ENCODE measurements at regions not wholly inside any gene's neighbourhood (a gene's known extent, or its start where the extent isn't known, plus 50 kb on each side); places are given as distances from the start of the nearest gene placed in this dataset.
"Not testable (repeated sequence)": the region's sequence is repeated elsewhere in the genome, so short reads cannot be mapped to it uniquely, and the experiment has no call there.

- no peaks in the 10 kb centered on the region for H3K9me3 Mint-ChIP-seq
- H3K4me3 Mint-ChIP-seq: no peak overlapping the region
- H3K4me1 Mint-ChIP-seq (ENCODE audit: low read depth): no peaks in the 10 kb centered on the region
- no peak for DNase-seq
- peaks cover 11% of the 10 kb centered on the region for H3K27me3 Mint-ChIP-seq (ENCODE audit: insufficient read depth)
- TF ChIP-seq CTCF (IDR thresholded peaks at IDR 0.05): no peak
- H3K36me3 Mint-ChIP-seq (ENCODE audit: low read depth): no peaks in the 10 kb centered on the region
- H3K27ac Mint-ChIP-seq: no peak overlapping the region
Measured at GRCh38 chr6:109912952-109913351, 65.2 kb upstream of the GPR6 start.

DNA sequence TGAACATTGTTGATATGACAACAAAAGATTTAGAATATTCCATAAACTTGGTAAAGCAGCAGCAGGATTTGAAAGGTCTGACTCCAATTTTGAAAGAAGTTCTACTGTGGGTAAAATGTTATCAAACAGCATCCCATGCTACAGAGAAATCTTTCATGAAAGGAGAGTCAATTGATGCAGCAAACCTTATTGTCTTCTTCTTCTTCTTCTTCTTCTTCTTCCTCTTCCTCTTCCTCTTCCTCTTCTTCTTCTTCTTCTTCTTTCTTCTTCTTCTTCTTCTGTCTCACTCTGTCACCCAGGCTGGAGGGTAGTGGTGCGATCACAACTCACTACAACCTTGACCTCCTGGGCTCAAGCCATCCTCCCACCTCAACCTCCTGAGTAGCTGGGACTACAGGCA, 62.4 kb upstream of the GPR6 start:
- H3K9me3 Mint-ChIP-seq; H3K36me3 Mint-ChIP-seq (ENCODE audit: low read depth); DNase-seq; H3K4me3 Mint-ChIP-seq; H3K4me1 Mint-ChIP-seq (ENCODE audit: low read depth); H3K27ac Mint-ChIP-seq: not testable (repeated sequence)
- H3K27me3 Mint-ChIP-seq (ENCODE audit: insufficient read depth): peaks cover 12% of the 10 kb centered on the region

DNA sequence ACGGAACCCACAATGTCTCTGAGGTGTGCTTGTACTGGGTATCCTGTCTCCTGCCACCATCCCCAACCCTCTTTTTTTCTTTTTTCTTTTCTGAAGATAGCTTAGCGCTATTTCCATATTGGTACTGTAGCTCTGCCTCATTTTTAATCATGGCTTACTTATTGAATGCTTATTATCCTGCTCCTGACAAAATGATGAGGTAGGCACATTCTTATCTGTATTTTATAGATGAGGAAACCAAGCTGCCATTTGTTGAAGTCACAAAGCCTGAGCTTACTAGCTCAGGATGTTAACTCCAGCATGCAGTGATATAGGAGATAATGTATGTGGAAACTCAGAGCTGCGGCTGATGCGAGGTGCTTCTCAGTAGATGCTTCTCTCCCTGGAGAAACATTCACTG, 61.4 kb upstream of the GPR6 start:
- Mint-ChIP-seq H3K4me3 (no peak overlapping the region), H3K9me3 (no peaks in the 10 kb centered on the region), H3K27ac (no peak overlapping the region), H3K4me1 (ENCODE audit: low read depth) (no peaks in the 10 kb centered on the region), H3K36me3 (ENCODE audit: low read depth) (no peaks in the 10 kb centered on the region), H3K27me3 (ENCODE audit: insufficient read depth) (peaks cover 9% of the 10 kb centered on the region)
- TF ChIP-seq CTCF (IDR thresholded peaks at IDR 0.05): no peak
- no peak for DNase-seq

- Mint-ChIP-seq H3K36me3 (ENCODE audit: low read depth) (no peaks in the 10 kb centered on the region), H3K4me1 (ENCODE audit: low read depth) (no peaks in the 10 kb centered on the region; the same call in 1 of the 2 replicates), H3K4me3 (no peak overlapping the region), H3K27ac (no peak overlapping the region), H3K27me3 (ENCODE audit: insufficient read depth) (peaks cover 11% of the 10 kb centered on the region), H3K9me3 (no peaks in the 10 kb centered on the region)
- no peak for DNase-seq
- TF ChIP-seq CTCF (IDR thresholded peaks at IDR 0.05): no peak
Measured at GRCh38 chr6:109918227-109918626, 59.9 kb upstream of the GPR6 start.

GRCh38 chr6:109920911-109921310, 57.2 kb upstream of the GPR6 start:
- Mint-ChIP-seq H3K27ac (no peak overlapping the region), H3K27me3 (ENCODE audit: insufficient read depth) (peaks cover 10% of the 10 kb centered on the region), H3K36me3 (ENCODE audit: low read depth) (no peaks in the 10 kb centered on the region), H3K4me1 (ENCODE audit: low read depth) (no peaks in the 10 kb centered on the region; the same call in 1 of the 2 replicates), H3K4me3 (no peak overlapping the region; the same call in 1 of the 2 replicates), H3K9me3 (no peaks in the 10 kb centered on the region)
- DNase-seq: no peak
- TF ChIP-seq CTCF (IDR thresholded peaks at IDR 0.05): no peak

GRCh38 chr6:109922851-109923250, 55.3 kb upstream of the GPR6 start:
- no peak for TF ChIP-seq CTCF (IDR thresholded peaks at IDR 0.05)
- H3K36me3 Mint-ChIP-seq (ENCODE audit: low read depth): no peaks in the 10 kb centered on the region
- H3K4me1 Mint-ChIP-seq (ENCODE audit: low read depth): no peaks in the 10 kb centered on the region; the same call in 1 of the 2 replicates
- H3K27me3 Mint-ChIP-seq (ENCODE audit: insufficient read depth): peaks cover 13% of the 10 kb centered on the region
- no peaks in the 10 kb centered on the region for H3K9me3 Mint-ChIP-seq
- no peak overlapping the region for H3K27ac Mint-ChIP-seq
- H3K4me3 Mint-ChIP-seq: no peak overlapping the region
- no peak for DNase-seq
